HG02610 (cell line): ENCODE measurements at regions not wholly inside any gene's neighbourhood (a gene's known extent, or its start where the extent isn't known, plus 50 kb on each side); places are given as distances from the start of the nearest gene placed in this dataset.
"Not testable (repeated sequence)": the region's sequence is repeated elsewhere in the genome, so short reads cannot be mapped to it uniquely, and the experiment has no call there.

Experiments
- ATAC-seq: cut with Tn5 transposase; IDR thresholded peaks from one replicate; pipeline ENCODE4 v1.9.1; 2021; ENCODE audit warnings: mild to moderate bottlenecking, moderate library complexity; ENCODE audit not compliant: unreplicated experiment

DNA sequence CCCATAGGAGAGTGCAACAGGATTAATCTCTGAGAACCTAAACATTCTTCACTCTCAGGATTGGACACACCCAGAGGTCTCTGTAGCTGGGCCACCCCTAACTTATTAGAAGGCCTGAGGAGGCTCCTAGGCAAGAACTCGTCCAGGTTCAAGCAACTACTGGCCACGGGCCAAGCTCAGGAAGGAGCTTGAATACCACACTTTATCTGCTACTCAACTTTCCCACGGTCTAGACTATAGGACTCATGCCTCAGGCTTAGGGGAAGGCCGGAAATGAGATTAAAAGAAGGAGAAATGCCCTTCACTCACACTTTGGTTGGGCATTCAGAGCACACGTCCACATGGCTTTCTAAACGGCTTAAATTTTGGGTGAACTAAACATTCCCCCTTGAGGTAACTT lies 142.8 kb upstream of the PHYHIPL start:
- ATAC-seq: no peak

DNA sequence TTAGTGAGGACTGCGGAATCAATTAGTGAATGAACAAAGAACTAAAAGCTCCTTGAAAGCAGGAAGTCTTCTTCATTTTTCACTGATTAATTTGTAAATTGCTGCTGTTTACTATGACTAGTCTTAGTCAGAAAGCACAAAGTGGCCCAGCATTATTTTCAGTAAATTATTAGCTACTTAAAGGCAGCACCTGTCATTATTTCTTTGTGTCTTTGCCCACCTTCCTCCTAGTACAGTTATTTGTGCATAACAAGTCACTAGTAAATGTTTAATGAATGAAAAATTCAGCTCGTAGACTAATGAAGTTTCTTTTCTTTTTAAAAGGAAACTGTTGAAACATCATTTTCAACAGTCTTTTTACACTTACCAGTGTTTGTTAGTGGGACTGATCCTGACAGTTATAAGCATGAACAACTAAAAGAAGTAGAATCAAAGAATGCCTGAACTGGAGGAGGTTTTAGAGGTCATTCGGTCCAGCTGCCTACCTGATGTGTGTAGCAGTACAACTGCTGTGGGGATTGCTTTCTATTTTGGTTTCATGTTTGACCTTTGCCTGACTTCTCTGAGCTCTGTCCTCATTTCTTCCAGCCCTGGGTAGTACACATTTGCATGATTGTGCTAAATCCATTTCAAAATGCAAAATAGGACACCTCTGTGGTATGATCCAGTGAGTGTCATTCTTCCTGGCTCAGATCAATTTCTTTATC lies 140.0 kb upstream of the PHYHIPL start:
- ATAC-seq: peak; percentile 91

DNA sequence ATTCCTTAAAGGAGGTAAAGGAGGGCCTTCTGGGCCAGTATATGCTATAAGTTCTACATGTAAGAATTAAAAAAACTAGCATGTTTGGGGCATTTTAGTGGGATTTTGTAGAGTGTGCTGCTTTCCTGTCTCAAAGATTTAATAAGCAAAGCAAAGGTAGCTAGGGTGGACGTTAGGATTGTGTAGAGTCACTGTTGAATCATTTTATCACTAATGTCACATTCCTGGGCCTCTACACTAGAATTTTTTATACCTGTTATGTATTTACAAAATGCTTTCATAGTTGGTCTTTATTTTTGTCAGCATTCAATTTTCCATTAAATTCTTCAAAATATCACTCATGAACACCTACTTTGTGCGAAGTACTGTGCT lies 139.4 kb upstream of the PHYHIPL start:
- ATAC-seq: peak; percentile 12

DNA sequence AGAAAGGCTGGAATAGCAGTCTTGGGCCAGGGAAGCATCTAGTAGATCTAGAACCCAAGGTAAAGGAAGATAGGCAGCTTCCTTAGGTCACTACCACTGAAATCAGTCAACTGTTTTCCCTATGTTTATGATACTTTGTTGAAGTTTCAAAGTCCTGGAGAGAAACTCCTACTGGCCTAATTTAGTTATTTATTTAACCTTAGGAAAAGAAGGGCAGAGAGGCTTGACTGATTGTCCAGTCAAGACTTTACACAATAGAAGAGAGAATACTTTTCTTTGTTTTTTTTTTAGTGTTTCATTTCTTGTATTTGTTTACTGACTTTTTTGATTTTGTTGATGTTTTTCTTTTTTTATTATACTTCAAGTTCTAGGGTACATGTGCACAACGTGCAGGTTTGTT lies 138.9 kb upstream of the PHYHIPL start:
- ATAC-seq: no peak

DNA sequence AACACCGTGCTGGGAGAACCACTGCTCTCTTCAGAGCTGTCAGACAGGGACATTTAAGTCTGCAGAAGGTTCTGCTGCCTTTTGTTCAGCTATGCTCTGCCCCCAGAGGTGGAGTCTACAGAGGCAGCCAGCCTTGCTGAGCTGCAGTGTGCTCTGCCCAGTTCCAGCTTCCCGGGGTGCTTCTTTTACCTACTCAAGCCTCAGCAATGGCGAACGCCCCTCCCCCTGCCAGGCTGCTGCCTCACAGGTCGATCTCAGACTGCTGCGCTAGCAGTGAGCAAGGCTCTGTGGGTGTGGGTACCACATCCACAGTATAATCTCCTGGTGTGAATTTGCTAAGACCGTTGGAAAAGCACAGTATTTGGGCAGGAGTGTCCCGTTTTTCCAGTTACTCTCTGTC lies 133.1 kb upstream of the PHYHIPL start:
- ATAC-seq: not testable (repeated sequence)

DNA sequence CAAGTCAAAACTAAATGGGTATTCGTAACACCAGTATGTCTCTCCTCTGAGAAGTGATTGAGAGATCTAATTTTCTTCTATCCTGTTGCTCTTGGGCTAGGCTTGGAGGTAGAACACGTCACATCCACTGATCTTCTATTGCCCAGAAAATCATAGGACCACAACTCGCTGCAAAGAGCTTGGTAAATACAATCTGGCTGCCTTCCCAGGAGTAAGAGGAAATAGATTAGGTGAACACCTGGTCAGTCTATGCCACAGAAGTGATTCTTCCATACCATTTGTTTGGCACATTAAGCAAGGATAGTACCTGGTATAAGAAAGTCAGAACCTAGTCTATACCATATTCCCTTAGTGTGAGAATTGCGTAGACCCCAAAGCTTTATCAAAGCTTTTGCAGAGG lies 129.3 kb upstream of the PHYHIPL start:
- ATAC-seq: no peak

DNA sequence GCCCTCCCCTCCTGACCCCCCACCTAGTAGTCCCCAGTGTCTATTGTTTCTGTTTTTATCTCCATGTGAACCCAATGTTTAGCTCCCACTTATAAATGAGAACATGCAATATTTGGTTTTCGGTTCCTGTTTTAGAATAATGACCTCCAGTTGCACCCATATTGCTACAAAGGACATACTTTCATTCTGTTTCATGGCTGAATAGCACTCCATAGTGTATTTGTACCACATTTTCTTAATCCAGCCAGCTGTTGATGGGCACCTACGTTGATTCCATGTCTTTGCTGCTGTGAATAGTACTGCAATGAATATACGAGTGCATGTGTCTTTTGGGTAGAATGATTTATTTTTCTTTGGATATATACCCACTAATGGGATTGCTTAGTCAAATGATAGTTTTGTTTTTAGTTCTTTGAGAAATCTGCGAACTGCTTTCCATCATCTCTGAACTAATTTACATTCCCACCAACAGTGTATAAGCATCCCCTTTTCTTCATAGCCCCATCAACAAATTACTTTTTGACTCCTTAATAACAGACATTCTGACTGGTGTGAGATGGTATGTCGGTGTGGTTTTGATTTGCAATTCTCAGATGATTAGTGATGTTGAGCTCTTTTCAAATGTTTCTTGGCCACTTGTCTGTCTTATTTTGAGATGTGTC lies 128.4 kb upstream of the PHYHIPL start:
- ATAC-seq: peak; percentile 89

DNA sequence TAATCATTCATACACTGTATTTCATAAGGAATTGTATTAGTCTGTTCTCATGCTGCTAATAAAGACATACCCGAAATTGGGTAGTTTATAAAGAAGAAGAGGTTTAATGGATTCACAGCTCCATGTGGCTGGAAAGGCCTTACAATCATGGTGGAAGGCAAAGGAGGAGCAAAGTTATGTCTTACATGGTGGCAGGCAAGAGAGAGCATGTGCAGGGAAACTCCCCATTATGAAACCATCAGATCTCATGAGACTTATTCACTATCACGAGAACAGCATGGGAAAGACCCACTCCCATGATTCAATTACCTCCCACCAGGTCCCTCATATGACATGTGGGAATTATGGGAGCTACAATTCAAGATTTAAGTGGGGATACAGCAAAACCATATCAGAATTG lies 122.9 kb upstream of the PHYHIPL start:
- ATAC-seq: not testable (repeated sequence)

DNA sequence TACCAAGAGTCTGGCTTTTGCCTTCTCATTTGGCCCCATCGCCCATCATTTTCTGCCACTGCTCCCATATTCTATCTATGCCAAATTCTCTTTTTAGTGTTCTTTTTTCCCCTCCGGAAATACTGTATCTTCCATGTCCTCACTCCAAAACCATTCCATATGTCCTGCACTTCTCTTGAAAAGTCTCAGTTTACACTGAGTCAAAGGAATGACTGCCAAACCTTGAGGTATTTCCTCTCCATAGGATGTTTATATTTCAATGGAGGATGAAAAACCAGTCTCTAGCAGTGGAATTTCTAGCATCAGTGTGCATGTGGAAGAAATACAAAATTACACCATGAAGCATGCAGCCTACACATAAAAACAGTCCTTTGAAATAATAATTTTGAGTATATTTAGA lies 121.4 kb upstream of the PHYHIPL start:
- no peak for ATAC-seq

DNA sequence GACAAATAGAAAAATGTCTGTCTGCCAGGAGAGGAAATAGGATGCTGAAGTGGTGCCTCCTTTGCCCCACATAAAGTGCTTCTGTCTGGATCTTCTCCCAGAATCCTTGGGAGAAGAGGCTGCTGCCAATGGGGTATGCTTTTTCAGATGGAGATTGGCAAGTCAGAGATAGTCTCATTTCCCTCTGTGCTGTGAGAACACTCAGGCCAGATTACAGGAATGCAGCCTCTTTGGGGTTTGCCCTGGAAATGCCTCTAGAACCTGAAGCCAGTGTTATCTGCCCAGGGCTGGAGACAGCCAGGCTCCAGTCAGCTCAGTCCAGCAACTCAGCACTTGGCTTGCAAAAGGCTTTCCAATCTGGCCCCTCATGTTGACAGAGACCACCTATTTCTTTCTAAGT lies 119.1 kb upstream of the PHYHIPL start:
- ATAC-seq: no peak

DNA sequence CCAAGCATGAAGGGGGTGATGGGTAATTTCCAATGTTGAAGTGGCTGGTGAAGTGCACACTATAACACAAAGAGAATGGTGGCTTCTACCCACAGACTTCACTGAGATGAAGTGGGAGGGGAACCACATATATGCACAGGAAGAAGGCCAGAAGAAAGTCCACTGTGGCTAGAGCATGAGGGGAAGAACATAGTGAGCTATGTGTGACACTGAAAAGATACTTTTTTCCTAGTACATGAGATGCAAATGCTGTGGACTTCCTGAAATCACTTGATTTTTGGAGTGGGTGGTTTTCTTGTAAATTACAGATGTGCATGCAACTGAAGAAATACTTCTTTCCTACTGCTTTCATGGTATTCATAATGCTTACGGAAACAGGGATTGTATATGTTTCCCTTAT lies 115.6 kb upstream of the PHYHIPL start:
- peak; percentile 94 for ATAC-seq

DNA sequence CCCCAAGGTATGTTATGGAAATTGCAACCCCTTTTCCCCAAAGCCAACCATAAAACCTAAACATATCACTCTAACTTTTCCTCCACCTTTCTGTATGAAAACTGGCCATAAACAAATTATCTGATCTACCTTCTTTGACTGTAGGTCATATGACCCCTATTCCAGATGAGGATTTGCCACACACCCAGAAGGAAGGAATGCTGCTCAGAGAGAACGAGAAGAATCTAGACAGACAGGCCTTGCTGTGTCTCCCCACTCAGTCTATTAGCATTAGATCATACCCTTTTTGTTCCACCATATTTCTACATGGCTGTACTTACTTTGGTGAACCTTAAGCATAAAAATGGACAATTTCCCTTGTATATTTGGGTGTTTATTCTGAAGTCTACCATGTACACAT lies 113.0 kb upstream of the PHYHIPL start:
- ATAC-seq: no peak

DNA sequence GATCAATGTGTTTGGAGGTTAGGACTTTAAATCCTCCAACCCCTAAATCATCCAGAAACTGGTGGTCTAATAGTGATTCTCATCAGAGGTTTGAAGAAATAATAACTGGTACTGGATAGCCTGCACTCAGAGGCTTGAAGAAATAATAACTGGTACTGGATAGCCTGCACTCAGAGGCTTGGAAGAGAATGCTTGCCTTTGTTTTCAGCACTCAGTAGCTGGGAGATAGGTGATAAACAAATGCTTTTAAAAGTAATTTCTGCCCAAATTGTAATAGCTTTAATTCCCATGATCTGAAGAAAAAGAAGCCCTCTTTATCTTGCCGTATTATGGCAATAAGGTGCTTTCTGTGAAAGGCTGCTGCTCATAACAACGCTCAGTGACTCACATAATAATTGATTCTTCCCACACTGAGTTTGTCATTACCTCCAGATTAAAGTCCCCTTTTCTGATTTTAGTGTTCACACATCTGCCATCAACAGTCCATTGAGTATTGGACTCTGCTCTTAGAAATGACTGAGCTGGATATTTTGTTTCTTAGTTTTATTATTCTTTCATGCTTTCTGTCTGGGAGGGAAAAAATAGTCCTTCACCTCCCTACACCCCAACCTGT lies 112.3 kb upstream of the PHYHIPL start:
- no peak for ATAC-seq

DNA sequence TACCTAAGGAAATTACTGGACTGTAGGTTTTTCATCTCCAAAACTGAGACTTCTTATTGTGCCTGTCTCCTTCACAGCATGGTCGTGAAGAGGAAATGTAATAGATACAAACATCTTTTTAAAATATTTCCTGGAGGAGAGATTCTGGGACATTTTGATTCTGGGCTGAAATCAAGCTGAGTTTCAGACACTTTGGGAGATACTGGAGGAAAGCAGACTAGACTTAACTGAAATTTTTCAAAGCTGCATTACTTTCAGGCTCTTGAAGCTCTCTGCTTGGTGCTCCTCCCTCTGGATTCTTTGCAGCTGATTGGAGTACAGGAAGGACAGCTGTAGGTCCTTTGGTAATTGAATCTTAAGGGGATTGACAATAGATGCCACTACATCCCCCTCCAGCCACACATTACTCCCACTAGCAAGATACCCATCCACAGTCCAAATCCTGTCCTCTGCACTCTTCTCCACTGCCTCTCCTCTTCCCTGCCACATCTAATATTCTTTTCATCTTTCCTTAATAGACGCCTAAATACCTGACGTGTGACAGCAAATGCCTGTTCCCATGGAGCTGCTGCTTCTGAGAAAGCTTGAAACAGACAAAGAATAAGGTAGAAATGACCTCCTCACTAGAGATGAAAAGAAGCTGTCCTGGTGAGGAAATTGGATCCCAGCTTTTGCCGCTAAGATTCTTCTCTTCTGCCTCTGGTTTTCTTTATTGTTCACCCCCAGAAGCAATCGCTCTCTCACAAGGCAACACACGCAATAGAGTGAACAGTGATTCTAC lies 111.5 kb upstream of the PHYHIPL start:
- ATAC-seq: no peak

DNA sequence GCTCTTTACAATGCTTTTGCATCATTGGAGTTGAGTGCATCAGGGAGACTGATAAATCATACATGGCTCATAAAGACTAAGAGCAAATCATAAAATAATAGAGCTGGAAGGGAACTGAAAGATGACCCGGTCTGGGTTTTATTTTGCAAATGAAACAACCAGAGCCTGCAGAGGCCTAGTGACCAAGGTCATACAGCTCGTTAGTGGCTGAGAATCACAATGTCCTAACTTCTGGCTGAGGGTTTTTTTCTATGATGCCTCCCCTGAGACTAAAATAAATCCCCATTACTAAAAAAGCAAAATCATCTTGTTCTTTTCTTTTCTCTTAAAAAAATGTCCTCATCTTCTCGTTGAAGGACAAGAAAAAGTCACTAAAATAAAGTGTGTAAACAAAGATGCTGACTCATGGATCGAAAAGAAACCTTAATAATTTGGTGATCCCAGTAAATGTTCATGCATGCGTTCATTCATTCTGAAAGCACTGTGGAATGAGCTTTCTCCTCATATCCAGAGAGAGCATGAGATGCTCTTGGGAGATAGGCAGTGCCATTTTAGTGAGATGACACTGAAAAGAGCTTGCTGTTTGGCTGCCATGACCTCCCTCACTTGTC lies 107.8 kb upstream of the PHYHIPL start:
- ATAC-seq: no peak

DNA sequence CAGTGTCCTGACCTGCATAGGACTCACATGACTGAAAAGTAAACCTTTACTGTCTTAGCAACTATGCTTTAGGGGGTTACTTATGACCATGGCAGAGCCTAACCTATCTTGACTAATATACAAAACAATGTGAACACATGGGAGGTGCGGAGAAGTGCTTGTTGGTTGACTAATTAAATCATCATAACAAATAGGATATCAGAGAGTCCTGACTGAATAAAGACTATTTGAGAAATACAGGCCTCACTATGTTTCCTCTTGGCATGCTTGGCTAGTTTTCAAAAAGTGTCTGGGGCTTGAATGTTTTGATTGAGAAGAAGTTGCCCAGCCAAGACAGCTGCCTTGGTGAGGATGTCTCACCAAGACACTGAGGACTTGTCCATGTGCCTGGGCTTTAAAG lies 104.4 kb upstream of the PHYHIPL start:
- no peak for ATAC-seq

DNA sequence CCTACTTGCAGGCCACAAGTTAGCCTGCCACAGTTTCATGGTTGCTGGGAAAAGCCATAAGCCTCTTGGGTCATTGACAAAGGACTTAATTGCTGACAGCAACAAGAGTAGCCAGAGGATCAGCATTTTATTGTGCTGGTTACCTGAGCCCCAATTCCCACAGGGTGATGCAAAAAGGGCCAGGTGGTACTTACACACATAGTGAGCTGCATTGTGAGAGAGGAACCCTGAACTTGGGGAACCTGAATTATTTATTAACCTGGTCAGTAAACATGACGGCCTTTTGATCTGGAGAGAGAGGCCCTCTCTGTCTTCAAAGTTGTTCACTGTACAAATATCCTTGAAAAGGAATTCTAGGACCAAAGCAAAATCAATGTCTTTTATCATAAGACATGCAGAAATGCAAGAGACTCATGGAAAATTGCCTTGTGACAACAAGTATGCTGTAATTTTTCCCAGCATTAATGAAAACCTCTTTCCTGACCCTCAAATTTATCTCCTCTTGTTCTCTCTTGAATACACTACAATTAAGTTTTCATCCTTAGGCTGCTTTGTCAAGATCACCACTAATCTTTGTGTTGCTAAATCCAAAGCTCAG lies 102.9 kb upstream of the PHYHIPL start:
- ATAC-seq: no peak

DNA sequence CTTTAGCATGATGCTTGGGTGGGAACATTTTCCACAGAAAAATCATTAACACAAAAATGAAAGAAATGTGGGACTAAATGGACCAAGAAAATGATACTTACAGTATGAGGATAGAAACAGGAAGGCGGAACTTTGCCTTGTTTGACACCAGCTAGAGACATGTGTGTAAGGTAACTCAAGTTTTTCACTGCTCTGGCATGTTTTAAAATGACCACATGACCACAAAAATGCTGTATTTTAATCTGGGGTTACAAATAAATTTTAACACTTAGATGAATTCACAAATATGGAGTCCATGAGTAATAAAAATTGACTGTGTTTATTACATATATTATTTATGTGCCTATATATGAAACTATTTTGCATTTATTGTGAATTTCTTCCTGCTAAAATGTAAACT lies 100.9 kb upstream of the PHYHIPL start:
- ATAC-seq: no peak

DNA sequence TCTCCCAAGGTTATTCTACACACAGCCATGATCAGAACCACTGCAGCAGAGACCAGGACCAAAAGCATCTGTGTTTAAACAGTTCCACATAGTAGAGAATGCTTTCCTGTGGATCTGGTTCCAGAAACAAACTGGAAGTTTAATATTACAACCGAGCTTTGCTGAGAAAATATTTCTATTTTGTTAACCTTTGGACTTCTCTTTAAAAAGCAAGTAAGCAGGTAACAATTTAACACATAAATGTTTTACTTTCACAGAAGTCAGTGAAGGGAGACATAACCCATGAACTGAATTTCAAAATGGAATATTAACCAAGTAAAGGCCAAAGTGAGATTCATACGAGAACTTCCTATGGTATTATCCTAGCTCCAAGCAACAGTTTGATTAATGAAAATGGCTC lies 98.6 kb upstream of the PHYHIPL start:
- no peak for ATAC-seq

DNA sequence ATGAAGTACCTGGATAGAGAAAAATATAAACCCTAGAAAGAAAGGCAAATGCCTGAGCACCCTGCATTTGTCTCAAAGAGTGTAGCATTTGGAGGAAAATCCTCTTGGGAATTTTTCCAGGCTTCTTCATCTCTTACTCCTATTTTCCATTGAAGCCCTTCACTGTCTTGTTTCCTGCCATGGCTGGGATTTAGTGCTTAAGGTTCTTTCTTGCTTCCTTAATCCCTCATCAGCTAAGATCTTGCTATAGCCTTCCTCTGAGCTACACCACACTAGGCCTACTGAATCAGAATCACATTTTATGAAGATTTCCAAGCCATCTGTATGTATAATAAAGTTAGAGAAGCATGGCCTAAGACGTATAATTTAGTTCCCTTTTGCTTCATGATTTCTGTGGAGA lies 97.5 kb upstream of the PHYHIPL start:
- ATAC-seq: no peak
